HG02943 (cell line): ENCODE measurements at regions not wholly inside any gene's neighbourhood (a gene's known extent, or its start where the extent isn't known, plus 50 kb on each side); places are given as distances from the start of the nearest gene placed in this dataset.

Source experiments
- ATAC-seq: cut with Tn5 transposase; IDR thresholded peaks from one replicate; pipeline ENCODE4 v1.9.1; 2021; ENCODE audit warnings: mild to moderate bottlenecking, low read depth, moderate library complexity; ENCODE audit not compliant: unreplicated experiment

- no peak for ATAC-seq
Measured at GRCh38 chr4:132958457-132959263, 190.4 kb upstream of the PCDH10 start.

GRCh38 chr4:132981611-132982010 is 167.5 kb upstream of the PCDH10 start:
- ATAC-seq = no peak

GRCh38 chr4:132982151-132982550 is 166.9 kb upstream of the PCDH10 start:
- ATAC-seq = no peak

- no peak for ATAC-seq
Measured at GRCh38 chr4:132991111-132991510, 158.0 kb upstream of the PCDH10 start.

- ATAC-seq = no peak
Measured at GRCh38 chr4:132992686-132993085, 156.4 kb upstream of the PCDH10 start.

- ATAC-seq = no peak
Measured at GRCh38 chr4:132998585-132999230, 150.4 kb upstream of the PCDH10 start.

GRCh38 chr4:133000012-133000411 is 149.1 kb upstream of the PCDH10 start:
- ATAC-seq = no peak

GRCh38 chr4:133003169-133003568 is 145.9 kb upstream of the PCDH10 start:
- ATAC-seq = no peak

- no peak for ATAC-seq
Measured at GRCh38 chr4:133014473-133015135, 134.5 kb upstream of the PCDH10 start.

GRCh38 chr4:133045288-133045687 is 103.8 kb upstream of the PCDH10 start:
- no peak for ATAC-seq

- no peak for ATAC-seq
Measured at GRCh38 chr4:133046156-133046555, 102.9 kb upstream of the PCDH10 start.

GRCh38 chr4:133058701-133059100 is 90.4 kb upstream of the PCDH10 start:
- no peak for ATAC-seq

GRCh38 chr4:133059117-133059516 is 90.0 kb upstream of the PCDH10 start:
- ATAC-seq = no peak

GRCh38 chr4:133062851-133063250 is 86.2 kb upstream of the PCDH10 start:
- no peak for ATAC-seq

GRCh38 chr4:133068083-133068482 is 81.0 kb upstream of the PCDH10 start:
- ATAC-seq = no peak

- ATAC-seq = no peak
Measured at GRCh38 chr4:133081246-133081645, 67.8 kb upstream of the PCDH10 start.

- ATAC-seq = no peak
Measured at GRCh38 chr4:133084421-133084820, 64.7 kb upstream of the PCDH10 start.

- ATAC-seq = no peak
Measured at GRCh38 chr4:133095591-133095990, 53.5 kb upstream of the PCDH10 start.

GRCh38 chr4:133096972-133097371 is 52.1 kb upstream of the PCDH10 start:
- ATAC-seq = no peak
